ENCODE measurements at regions not wholly inside any gene's neighbourhood (a gene's known extent, or its start where the extent isn't known, plus 50 kb on each side); places are given as distances from the start of the nearest gene placed in this dataset.

- H3K27ac ChIP-seq: no peak overlapping the region
- TF ChIP-seq ZFX (IDR thresholded peaks at IDR 0.05) (no peak), CTCF (conservative IDR thresholded peaks at IDR 0.05) (no peak)
These were observed 262.1 kb downstream of the HS3ST1 start for GRCh38 chr4:11166606-11167005.

- no peak for TF ChIP-seq CTCF (conservative IDR thresholded peaks at IDR 0.05)
- no peak for TF ChIP-seq ZFX (IDR thresholded peaks at IDR 0.05)
- H3K27ac ChIP-seq: no peak overlapping the region
These were observed 262.7 kb downstream of the HS3ST1 start for GRCh38 chr4:11166034-11166433.

GRCh38 chr4:11165052-11165451, 263.6 kb downstream of the HS3ST1 start:
- H3K27ac ChIP-seq: no peak overlapping the region
- TF ChIP-seq CTCF (conservative IDR thresholded peaks at IDR 0.05): no peak
- TF ChIP-seq ZFX (IDR thresholded peaks at IDR 0.05): no peak

GRCh38 chr4:11160288-11160687, 268.4 kb downstream of the HS3ST1 start:
- no peak for TF ChIP-seq CTCF (conservative IDR thresholded peaks at IDR 0.05)
- no peak for TF ChIP-seq ZFX (IDR thresholded peaks at IDR 0.05)
- H3K27ac ChIP-seq: no peak overlapping the region

GRCh38 chr4:11158971-11159370, 269.7 kb downstream of the HS3ST1 start:
- no peak overlapping the region for H3K27ac ChIP-seq

GRCh38 chr4:11155208-11155867, 273.4 kb downstream of the HS3ST1 start:
- no peak overlapping the region for H3K27ac ChIP-seq
- TF ChIP-seq CTCF (conservative IDR thresholded peaks at IDR 0.05) (no peak), ZFX (IDR thresholded peaks at IDR 0.05) (no peak)

More at GRCh38 chr4:11158971-11159370, 269.7 kb downstream of the HS3ST1 start:
- TF ChIP-seq ZFX (IDR thresholded peaks at IDR 0.05): no peak

- no peak overlapping the region for H3K27ac ChIP-seq
- TF ChIP-seq ZFX (IDR thresholded peaks at IDR 0.05): no peak
- no peak for TF ChIP-seq CTCF (conservative IDR thresholded peaks at IDR 0.05)
These were observed 275.4 kb downstream of the HS3ST1 start for GRCh38 chr4:11153171-11153750.

- H3K27ac ChIP-seq: no peak overlapping the region
- TF ChIP-seq ZFX (IDR thresholded peaks at IDR 0.05): no peak
- TF ChIP-seq CTCF (conservative IDR thresholded peaks at IDR 0.05): no peak
These were observed 276.0 kb downstream of the HS3ST1 start for GRCh38 chr4:11152684-11153083.
